ENCODE measurements at regions not wholly inside any gene's neighbourhood (a gene's known extent, or its start where the extent isn't known, plus 50 kb on each side); places are given as distances from the start of the nearest gene placed in this dataset.

GRCh38 chr1:72946903-72947499 lies 664.7 kb upstream of the NEGR1 start:
- no peak for DNase-seq (ENCODE audit: low read depth, low spot score)

DNA sequence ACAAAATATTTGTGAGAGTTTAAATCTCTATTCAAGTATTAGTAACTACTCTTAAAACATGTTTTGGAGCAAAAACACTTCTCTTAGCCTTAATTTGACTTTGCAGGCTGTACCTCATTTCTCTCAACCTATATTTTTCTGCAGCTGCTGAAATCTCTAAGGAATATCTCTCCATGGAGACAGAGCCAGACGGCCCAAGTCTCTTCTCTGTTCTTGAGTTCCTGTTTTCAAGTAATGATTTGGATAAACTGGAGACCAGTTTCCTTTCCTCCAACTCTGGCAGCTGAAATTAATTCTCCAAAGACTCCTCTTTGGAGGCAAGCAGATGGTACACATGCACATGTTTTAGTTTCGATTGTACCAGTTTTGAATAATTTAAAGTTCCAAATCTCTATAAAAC lies 659.7 kb upstream of the NEGR1 start:
- no peak for DNase-seq (ENCODE audit: low read depth, low spot score)

DNA sequence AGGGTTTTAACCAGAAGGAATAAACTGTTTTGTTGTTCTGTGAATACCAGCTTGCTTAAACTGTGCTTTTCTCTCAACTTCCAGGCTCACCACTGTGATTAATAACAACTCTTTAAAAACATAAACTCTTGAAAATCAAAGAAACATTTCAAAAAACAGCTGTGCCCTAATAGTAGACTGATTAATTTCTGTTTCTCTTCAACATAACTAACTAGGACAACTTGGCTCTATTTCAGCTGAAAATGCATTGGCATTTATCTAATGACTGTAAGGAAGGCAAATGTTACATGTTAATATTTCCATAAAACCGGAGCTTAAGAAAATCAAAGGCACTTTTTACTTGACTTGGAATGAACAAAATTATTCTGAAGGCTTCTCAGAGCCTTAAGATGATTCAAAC lies 656.1 kb upstream of the NEGR1 start:
- no peak for DNase-seq (ENCODE audit: low read depth, low spot score)

DNA sequence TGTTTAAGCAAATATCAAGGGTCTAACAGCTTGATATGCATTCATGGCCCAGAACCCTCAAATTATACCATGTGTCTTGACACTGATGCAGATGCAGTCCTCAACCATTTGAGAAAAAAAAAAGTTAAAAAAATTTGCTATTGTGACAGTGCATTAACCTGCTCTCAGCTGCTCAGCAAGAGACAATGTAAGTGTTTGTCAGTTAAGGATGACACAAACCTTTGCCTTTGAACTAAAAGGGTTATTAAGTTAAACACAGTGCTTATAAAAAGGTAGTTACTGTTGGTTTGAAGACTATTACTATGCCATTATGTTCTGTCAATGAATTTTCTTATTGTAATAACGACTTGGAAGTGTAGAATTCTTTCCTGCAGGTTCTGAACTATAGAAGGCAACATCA lies 655.6 kb upstream of the NEGR1 start:
- DNase-seq (ENCODE audit: low read depth, low spot score), result no peak

- no peak for DNase-seq (ENCODE audit: low read depth, low spot score)
Observed at GRCh38 chr1:72936942-72937341, 654.6 kb upstream of the NEGR1 start.

- no peak for DNase-seq (ENCODE audit: low read depth, low spot score)
Observed at GRCh38 chr1:72936151-72936740, 653.9 kb upstream of the NEGR1 start.

DNA sequence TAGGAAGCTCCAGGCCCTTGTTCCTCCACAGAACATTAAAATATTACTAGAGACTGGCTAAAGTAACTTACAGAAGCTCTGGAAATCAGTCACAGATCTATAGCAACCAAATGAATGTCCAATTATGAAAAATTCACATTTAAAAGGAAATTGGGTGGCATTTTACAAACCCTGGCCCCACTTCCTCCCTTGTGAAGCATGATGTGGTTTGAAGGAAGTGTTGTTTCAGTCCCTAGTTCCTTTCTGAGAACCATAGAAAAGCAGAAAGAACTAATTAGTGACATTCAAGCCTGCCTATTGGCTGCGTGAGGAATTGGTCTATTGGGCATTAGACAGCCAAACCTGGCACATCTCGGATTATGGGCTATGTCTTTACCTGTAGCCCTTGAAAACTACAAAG lies 649.7 kb upstream of the NEGR1 start:
- DNase-seq (ENCODE audit: low read depth, low spot score), result no peak

GRCh38 chr1:72930528-72930927 lies 648.2 kb upstream of the NEGR1 start:
- DNase-seq (ENCODE audit: low read depth, low spot score), result no peak

GRCh38 chr1:72918940-72919339 lies 636.6 kb upstream of the NEGR1 start:
- no peak for DNase-seq (ENCODE audit: low read depth, low spot score)

GRCh38 chr1:72917920-72918319 lies 635.6 kb upstream of the NEGR1 start:
- DNase-seq (ENCODE audit: low read depth, low spot score), result no peak

GRCh38 chr1:72915581-72915980 lies 633.2 kb upstream of the NEGR1 start:
- DNase-seq (ENCODE audit: low read depth, low spot score), result no peak

DNA sequence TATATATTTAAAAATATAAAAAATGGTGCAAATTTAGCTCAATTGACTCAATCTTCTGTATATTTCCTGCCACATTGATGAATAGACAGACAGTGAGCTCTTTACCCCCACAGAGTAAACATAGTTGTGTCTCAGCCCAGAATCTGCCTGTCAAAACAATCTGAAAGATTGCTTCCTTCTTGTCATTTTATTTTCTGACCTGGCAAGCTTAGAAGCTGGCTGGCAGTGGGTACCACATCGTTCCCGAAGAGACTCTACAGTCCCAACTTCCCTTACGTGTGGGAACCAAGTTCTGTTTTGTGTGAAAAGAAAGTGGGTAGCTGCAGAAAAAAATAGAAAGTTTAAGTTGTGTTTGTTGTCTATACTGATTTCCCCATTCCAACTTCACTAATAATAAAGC lies 629.3 kb upstream of the NEGR1 start:
- no peak for DNase-seq (ENCODE audit: low read depth, low spot score)

DNA sequence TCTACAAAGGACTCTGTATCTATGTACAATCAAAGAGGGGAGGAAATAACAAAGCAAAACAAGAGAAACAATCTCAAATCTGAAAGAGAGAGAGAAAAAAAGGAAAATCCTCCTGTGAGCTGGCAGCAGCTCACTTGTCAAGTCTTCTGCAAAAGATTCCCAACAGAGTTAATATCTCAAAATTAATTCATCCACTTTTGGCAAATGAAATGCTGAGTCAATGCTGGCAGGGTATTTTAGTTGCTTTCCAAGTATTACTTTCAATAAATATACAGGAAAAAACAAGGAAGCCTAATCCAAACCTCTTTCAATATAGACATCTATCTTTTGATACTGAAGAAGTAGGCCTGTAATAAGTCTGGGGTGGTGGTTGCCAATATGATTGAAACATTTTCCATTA lies 613.9 kb upstream of the NEGR1 start:
- DNase-seq (ENCODE audit: low read depth, low spot score), result no peak

GRCh38 chr1:72892461-72892860 lies 610.1 kb upstream of the NEGR1 start:
- DNase-seq (ENCODE audit: low read depth, low spot score), result no peak

DNA sequence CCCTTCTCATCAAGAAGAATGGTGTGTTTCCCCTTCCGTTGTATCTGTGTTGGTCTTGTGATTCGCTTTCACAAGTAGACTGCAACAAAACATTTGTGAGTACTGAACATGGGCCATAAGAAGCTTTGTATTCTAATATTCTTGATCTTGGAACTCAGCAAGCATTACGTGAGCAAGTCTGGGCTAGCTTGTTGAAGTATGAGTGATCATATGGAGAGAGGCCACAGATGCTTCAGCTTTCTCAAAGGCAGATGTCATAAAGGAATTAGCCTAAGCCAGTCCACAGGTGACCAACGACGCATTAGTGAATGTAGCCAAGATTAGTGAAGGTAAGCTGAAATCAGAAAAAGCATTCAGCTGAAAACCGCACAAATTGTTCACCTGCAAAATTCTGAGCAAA lies 609.6 kb upstream of the NEGR1 start:
- DNase-seq (ENCODE audit: low read depth, low spot score), result no peak

GRCh38 chr1:72885841-72886240 lies 603.5 kb upstream of the NEGR1 start:
- no peak for DNase-seq (ENCODE audit: low read depth, low spot score)

- DNase-seq (ENCODE audit: low read depth, low spot score), result no peak
Observed at GRCh38 chr1:72885017-72885416, 602.7 kb upstream of the NEGR1 start.

- DNase-seq (ENCODE audit: low read depth, low spot score), result no peak
Observed at GRCh38 chr1:72869873-72870272, 587.5 kb upstream of the NEGR1 start.

DNA sequence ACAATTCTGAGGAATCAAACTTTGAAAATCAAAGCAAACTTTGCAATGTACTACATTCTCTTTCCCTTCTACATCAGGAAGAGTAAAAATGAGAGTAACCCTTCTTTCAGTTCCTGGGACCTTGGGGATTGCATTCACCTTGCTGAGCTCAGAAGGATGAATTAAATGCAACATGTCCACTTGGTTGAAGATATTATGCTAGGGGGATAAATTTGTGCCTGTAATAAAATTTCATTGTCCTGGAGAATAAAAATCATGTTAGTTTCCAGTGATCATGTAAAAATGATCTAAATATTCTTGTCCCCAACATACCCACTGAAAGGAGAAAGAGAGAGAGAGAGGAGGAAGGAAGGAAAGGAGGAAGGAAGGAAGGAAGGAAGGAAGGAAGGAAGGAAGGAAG lies 587.1 kb upstream of the NEGR1 start:
- no peak for DNase-seq (ENCODE audit: low read depth, low spot score)

DNA sequence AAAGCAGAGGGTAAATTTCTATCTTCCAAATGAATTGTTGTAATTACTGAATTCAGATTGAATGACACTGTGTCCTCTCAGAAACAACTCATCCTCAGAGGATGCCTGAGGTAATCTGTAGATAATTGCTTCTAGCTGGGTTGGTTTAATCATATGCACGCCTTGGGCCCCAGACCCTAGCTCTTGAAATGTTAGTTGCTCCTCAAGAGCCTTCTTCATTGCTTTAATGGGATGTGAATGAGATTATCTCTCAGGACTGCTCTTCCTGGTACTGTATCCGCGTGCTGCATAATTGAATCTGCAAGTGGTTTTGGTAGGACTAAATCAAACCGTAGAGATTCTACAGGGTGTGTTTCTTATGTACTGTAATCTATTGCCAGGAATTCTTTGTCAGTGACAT lies 569.3 kb upstream of the NEGR1 start:
- no peak for DNase-seq (ENCODE audit: low read depth, low spot score)

DNA sequence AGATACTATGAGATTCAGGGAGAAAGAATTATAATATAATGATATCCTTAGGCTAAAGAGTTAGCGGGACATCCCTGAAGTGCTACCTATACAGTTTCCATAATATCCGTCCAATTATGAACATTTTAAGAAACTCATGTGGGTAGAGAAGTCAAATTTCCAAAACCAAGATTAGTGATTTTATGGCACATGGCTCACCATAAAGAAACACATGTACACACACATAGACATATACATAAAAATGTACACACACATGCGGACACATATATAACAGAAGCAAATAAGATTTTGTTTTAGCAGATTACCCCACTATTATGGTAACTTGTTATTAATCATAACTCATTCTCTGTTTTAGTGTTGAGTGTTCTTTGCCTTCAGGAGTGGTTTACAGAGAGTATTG lies 566.7 kb upstream of the NEGR1 start:
- no peak for DNase-seq (ENCODE audit: low read depth, low spot score)

DNA sequence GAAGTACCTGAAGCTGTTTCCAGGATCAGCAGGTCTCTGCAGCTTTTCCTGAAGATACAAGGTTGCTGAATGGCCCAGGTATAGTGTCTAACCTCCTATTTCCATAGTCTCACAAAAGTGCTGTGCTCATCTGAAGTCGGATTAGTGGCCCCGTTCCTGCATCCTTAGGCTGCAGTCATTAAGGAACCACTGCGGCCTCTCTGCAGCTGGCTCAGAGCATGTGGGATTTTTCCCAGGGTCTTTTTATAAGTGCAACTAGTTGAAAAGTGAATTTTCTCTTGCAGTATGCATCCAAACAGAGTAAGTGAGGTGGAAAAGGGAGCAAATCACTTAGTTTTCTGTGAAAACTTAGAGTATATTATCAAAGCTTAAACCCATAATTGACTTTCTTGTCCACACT lies 565.3 kb upstream of the NEGR1 start:
- no peak for DNase-seq (ENCODE audit: low read depth, low spot score)

GRCh38 chr1:72846476-72847278 lies 564.3 kb upstream of the NEGR1 start:
- DNase-seq (ENCODE audit: low read depth, low spot score), result no peak

Data from pulmonary artery endothelial cell (primary cell).